ENCODE measurements at regions not wholly inside any gene's neighbourhood (a gene's known extent, or its start where the extent isn't known, plus 50 kb on each side); places are given as distances from the start of the nearest gene placed in this dataset.

DNA sequence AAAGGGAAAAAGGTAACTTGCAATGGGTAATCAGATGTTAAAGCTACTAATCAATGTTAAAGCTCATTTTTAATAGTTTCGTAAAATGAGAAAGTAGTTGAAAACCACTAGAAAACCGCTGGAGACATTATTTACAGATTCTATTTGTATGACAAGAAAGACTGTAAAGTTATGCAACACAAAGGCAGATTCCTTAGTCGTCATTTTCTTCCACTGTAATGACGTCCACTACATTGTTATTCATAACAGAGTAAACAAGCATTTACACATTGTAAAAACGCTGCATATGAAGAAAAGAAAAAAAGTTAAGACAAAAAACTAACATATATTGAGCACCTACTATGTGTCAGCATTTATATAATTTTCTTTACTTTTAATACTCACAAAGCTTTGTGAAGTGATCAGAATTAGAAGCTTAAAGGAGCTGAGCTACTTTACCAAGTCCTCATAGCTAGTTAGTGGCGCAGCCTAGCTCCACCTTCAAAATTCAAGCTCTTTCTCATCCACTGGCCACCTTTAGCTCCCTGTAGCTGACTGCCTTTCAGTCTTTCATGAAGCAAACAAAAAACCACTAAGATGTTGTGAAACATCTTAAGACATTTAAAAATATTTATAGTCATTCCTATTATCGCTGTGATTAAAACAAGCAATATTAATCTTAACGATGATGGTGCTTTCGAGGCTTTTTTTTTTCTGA lies 100.1 kb upstream of the CDIN1 start:
- intact Hi-C loops (cut with DNase I, micrococcal nuclease): no loop called here
- ATAC-seq (no peak), DNase-seq (no peak)

DNA sequence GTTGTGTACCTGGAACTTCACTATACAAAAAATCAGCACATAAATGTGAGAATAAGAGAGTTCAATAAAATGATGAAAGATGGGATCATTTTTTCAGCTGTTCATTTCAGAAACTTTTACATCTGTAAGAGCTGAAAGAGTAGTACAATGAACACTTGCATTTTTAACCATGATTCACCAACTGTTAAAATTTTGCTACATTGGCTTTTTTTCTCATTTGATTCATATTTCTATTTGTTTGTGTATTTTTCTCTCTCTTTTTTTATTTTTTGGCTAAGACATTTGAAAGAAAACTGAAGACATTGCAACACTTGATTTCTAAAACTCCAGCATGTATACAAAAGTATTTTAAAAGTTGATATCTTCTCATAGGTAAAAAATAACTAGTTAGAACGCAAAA lies 98.3 kb upstream of the CDIN1 start:
- ATAC-seq: no peak
- no peak for DNase-seq

GRCh38 chr15:36483409-36483808 lies 96.0 kb upstream of the CDIN1 start:
- intact Hi-C loops (cut with DNase I, micrococcal nuclease): loop anchor here in 1 of 2 donors (10.0 kb wide), 1 partner anchor 651 kb away; no protein-coding TSS in a partner anchor
- no peak for DNase-seq
- ATAC-seq: no peak

More for the DNA sequence above, 98.3 kb upstream of the CDIN1 start:
- intact Hi-C loops (cut with DNase I, micrococcal nuclease): loop anchor here in 1 of 2 donors (10.0 kb wide), 1 partner anchor 654 kb away; no protein-coding TSS in a partner anchor

GRCh38 chr15:36484038-36484778 lies 95.2 kb upstream of the CDIN1 start:
- ATAC-seq (no peak), DNase-seq (no peak)
- intact Hi-C loops (cut with DNase I, micrococcal nuclease): loop anchor here in 1 of 2 donors (10.0 kb wide), 1 partner anchor 651 kb away; no protein-coding TSS in a partner anchor

- DNase-seq: no peak
- ATAC-seq: no peak
- intact Hi-C loops (cut with DNase I, micrococcal nuclease): no loop called here
Measured at GRCh38 chr15:36491912-36492311, 87.5 kb upstream of the CDIN1 start.

DNA sequence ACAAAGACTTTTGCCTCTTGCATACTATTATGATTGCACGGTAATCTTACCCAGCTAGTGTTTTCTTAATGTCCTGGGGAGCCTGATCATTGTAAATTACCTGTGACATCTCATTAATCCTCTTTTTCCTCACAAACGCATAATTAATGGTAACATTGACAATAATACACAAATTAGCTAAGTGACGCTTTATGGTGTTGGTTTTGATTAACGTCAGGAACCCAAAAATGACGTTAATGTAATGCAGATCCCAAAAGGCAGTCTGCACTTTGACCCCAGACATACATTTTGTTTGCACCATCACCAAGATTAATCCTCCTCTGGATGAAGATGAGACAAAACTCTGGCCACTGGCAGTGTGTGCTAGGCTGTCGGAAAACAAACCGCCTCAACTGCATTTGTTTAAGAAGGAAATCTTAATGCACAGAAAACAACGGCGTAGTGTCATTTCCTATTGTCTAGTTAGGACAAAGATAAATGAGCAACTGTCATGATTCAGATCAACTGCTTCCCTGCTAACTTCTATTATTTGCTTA lies 83.9 kb upstream of the CDIN1 start:
- intact Hi-C loops (cut with DNase I, micrococcal nuclease): no loop called here
- DNase-seq: no peak
- ATAC-seq: no peak

DNA sequence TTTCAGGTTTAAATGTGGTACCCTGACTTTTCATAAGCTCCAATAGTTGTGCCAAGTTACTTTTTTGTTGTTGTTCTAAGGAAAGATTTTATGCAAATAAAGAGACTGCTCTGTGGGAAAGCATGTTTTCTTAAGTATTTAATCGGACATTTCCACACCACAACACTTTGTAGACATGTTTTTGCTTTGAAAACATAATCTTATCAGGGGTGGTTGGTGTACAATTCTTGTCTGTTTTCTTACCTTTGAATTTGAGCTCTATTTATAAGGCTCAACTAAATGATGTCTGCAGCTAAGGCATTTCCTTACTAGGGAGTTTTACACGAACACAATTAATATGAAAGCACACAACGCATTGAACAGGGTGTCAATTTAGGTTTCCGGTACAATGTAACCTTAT lies 81.5 kb upstream of the CDIN1 start:
- ATAC-seq: no peak
- intact Hi-C loops (cut with DNase I, micrococcal nuclease): no loop called here
- no peak for DNase-seq

DNA sequence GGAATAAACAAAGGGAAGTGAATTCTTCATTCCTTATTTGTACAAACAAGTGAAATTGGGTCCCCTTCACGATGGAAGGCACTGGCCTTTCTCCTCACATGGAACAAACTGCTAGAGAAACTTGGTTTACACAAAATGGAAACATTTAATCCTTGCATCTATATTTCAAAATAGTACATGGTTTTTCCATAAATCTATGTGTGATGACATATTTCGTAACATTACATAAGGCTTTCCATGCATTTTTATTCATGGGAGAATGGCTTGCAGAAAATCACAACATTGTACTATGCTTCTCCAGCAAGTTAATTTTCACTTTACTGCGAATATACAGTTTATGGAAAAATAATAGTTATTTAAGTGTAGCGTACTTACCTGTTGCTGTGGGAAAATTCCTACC lies 81.0 kb upstream of the CDIN1 start:
- intact Hi-C loops (cut with DNase I, micrococcal nuclease): no loop called here
- DNase-seq: no peak
- ATAC-seq: no peak

DNA sequence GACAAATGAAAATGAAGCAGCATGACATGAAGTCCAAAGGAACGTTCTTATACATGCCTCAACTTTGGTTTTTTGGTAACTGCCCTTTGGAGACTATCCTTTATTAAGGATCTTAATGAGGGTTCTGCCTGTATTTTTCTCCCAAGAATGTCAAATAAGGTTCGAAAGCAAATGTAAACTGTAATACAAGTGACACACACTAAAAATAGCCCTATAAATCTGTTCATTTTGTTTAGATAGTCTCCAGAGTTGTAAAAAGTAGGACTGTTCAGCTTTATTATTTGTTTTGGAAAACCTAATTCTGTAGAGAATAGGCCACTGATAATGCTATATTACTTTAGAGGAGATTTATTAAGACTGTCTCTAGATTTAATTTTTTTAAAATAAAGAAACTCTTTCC lies 80.5 kb upstream of the CDIN1 start:
- DNase-seq (no peak), ATAC-seq (no peak)
- intact Hi-C loops (cut with DNase I, micrococcal nuclease): no loop called here

- intact Hi-C loops (cut with DNase I, micrococcal nuclease): no loop called here
- DNase-seq: no peak
Measured at GRCh38 chr15:36499412-36500389, 79.7 kb upstream of the CDIN1 start.

GRCh38 chr15:36501063-36501678 lies 78.3 kb upstream of the CDIN1 start:
- no peak for DNase-seq
- intact Hi-C loops (cut with DNase I, micrococcal nuclease): no loop called here
- ATAC-seq: peak; percentile 77

More at GRCh38 chr15:36499412-36500389, 79.7 kb upstream of the CDIN1 start:
- ATAC-seq: no peak

DNA sequence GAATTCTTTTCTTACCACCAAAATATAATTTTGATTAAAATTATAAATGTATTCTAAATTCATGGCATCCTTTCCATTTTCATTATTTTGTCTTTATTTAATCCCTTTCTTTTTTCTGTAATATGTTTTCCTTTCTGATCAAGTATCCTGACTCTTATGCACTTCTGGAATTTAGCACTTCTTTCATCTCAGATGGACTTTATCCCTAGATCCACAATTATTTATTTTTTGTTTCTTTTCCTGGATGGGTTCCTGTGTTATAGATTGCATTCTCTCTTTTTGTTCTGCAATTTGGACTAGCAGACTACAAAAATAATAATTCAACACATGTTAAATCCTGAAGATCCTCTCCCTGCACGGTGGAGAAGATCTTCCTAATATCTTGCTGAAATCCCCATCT lies 76.9 kb upstream of the CDIN1 start:
- intact Hi-C loops (cut with DNase I, micrococcal nuclease): no loop called here
- DNase-seq (no peak), ATAC-seq (no peak)

- no peak for DNase-seq
- intact Hi-C loops (cut with DNase I, micrococcal nuclease): no loop called here
- ATAC-seq: peak; percentile 57
Measured at GRCh38 chr15:36506733-36507356, 72.6 kb upstream of the CDIN1 start.

- DNase-seq (no peak), ATAC-seq (no peak)
- intact Hi-C loops (cut with DNase I, micrococcal nuclease): no loop called here
Measured at GRCh38 chr15:36507458-36507857, 72.0 kb upstream of the CDIN1 start.

DNA sequence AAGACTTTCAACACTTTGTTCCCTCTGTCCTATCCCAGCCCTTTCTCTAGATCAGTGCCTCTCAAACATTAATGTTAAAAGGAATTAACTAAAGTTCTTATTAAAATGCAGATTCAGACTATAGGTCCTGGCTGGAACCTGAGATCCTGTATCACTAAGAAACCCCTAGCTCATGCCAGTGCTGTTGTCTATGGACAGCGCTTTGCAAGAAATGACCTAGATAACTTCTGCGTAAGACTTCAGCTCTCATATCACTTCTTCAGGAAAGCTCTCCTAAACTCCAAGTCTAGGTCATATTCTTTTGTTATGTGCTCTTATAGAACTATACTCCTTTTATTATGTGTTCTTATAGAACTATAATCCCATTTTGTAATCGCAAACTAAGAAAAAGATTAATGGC lies 67.8 kb upstream of the CDIN1 start:
- intact Hi-C loops (cut with DNase I, micrococcal nuclease): no loop called here
- DNase-seq: no peak
- no peak for ATAC-seq

DNA sequence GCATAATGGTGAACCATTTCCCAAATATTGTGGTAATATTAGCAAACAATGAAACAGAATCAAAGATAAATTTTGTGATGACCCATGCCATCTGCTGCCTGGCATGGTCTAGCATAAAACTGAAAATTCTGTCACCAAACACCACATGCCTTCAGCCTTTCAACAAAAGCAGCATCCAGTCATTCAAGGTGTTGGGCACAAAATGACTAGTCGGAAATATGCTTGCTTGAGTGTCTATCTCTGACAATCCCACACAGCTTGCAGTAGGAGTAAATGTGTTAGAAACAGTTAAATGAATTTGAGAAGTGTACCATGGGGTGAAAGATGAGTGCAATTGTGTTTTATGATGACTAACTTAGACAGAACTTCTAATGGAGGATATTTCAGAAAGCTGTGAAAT lies 61.7 kb upstream of the CDIN1 start:
- ATAC-seq (no peak), DNase-seq (no peak)
- intact Hi-C loops (cut with DNase I, micrococcal nuclease): no loop called here

- intact Hi-C loops (cut with DNase I, micrococcal nuclease): no loop called here
- no peak for ATAC-seq
- no peak for DNase-seq
Measured at GRCh38 chr15:36519067-36519466, 60.4 kb upstream of the CDIN1 start.

- no peak for ATAC-seq
- no peak for DNase-seq
- intact Hi-C loops (cut with DNase I, micrococcal nuclease): no loop called here
Measured at GRCh38 chr15:36525430-36525829, 54.0 kb upstream of the CDIN1 start.

Measured in left colon (tissue), 2 donors.